ENCODE measurements at regions not wholly inside any gene's neighbourhood (a gene's known extent, or its start where the extent isn't known, plus 50 kb on each side); places are given as distances from the start of the nearest gene placed in this dataset.

GRCh38 chr5:168234133-168234532 is 57.3 kb upstream of the WWC1 start:
- no peak overlapping the region for H3K9ac ChIP-seq (ENCODE audit: insufficient read depth, low read length, poor library complexity, severe bottlenecking)
- Mint-ChIP-seq H3K27me3 (ENCODE audit: low read depth in 3 of 3) (peaks cover 2 to 6% (median 5%) of the 10 kb centered on the region in 3 donors), H3K36me3 (no peaks in the 10 kb centered on the region), H3K9me3 (peaks cover 0 to 12% (median 5%) of the 10 kb centered on the region in 7 donors), H3K27ac (no peak overlapping the region), H3K4me3 (no peak overlapping the region), H3K4me1 (no peaks in the 10 kb centered on the region)
- no peak for DNase-seq
- no peak overlapping the region for H2AFZ ChIP-seq (ENCODE audit: insufficient read depth, low read depth, low read length, poor library complexity, severe bottlenecking)
- H4K20me1 ChIP-seq (ENCODE audit: insufficient read depth, low read length), result no peaks in the 10 kb centered on the region
- no peak overlapping the region for H3K4me2 ChIP-seq (replicated peaks; ENCODE audit: extremely low read depth, low read length, poor library complexity, severe bottlenecking)
- H3K4me3 ChIP-seq (replicated peaks in 1 of 3; ENCODE audit: low read depth in 2 of 3, low read length in 3 of 3), result no peak overlapping the region
- H3K79me2 ChIP-seq (ENCODE audit: insufficient read depth, low read length), result no peaks in the 10 kb centered on the region
- intact Hi-C loops (cut with micrococcal nuclease), result no loop called here
- H3K36me3 ChIP-seq (replicated peaks in 1 of 2; ENCODE audit: control insufficient read depth in 1 of 2, insufficient read depth in 2 of 2, low read length in 2 of 2), result no peaks in the 10 kb centered on the region
- 100% methylated on average over 2 of the region's 3 CpGs for WGBS (ENCODE audit: insufficient coverage)
- peaks cover 0 to under 1% of the 10 kb centered on the region in 2 donors for H3K4me1 ChIP-seq (ENCODE audit: control insufficient read depth in 1 of 2, insufficient read depth in 2 of 2, low read length in 2 of 2)
- H3K9me3 ChIP-seq (replicated peaks in 1 of 2; ENCODE audit: control insufficient read depth in 1 of 2, insufficient read depth in 1 of 2, low read length in 2 of 2), result peaks cover 0 to 3% of the 10 kb centered on the region in 2 donors
- H3K27me3 ChIP-seq (ENCODE audit: control insufficient read depth in 2 of 2, insufficient read depth in 2 of 2, low read length in 2 of 2), result no peaks in the 10 kb centered on the region
- H3K27ac ChIP-seq (ENCODE audit: low read depth in 1 of 2, low read length in 2 of 2), result no peak overlapping the region
- TF ChIP-seq CTCF (IDR thresholded peaks at IDR 0.05), result no peak

GRCh38 chr5:168238463-168238862 is 53.0 kb upstream of the WWC1 start:
- peaks cover 0 to 5% (median 4%) of the 10 kb centered on the region in 3 donors for H3K27me3 Mint-ChIP-seq (ENCODE audit: low read depth in 3 of 3)
- Histone ChIP-seq H4K20me1 (ENCODE audit: insufficient read depth, low read length) (no peaks in the 10 kb centered on the region), H3K4me3 (replicated peaks in 1 of 3; ENCODE audit: low read depth in 2 of 3, low read length in 3 of 3) (no peak overlapping the region), H2AFZ (ENCODE audit: insufficient read depth, low read depth, low read length, poor library complexity, severe bottlenecking) (no peak overlapping the region), H3K27ac (ENCODE audit: low read depth in 1 of 2, low read length in 2 of 2) (no peak overlapping the region), H3K27me3 (ENCODE audit: control insufficient read depth in 2 of 2, insufficient read depth in 2 of 2, low read length in 2 of 2) (no peaks in the 10 kb centered on the region), H3K36me3 (replicated peaks in 1 of 2; ENCODE audit: control insufficient read depth in 1 of 2, insufficient read depth in 2 of 2, low read length in 2 of 2) (no peaks in the 10 kb centered on the region), H3K79me2 (ENCODE audit: insufficient read depth, low read length) (no peaks in the 10 kb centered on the region), H3K9ac (ENCODE audit: insufficient read depth, low read length, poor library complexity, severe bottlenecking) (no peak overlapping the region), H3K4me2 (replicated peaks; ENCODE audit: extremely low read depth, low read length, poor library complexity, severe bottlenecking) (no peak overlapping the region), H3K9me3 (replicated peaks in 1 of 2; ENCODE audit: control insufficient read depth in 1 of 2, insufficient read depth in 1 of 2, low read length in 2 of 2) (no peaks in the 10 kb centered on the region), H3K4me1 (ENCODE audit: control insufficient read depth in 1 of 2, insufficient read depth in 2 of 2, low read length in 2 of 2) (no peaks in the 10 kb centered on the region)
- no peaks in the 10 kb centered on the region for H3K36me3 Mint-ChIP-seq
- peaks cover 0 to 5% (median 0%) of the 10 kb centered on the region in 7 donors for H3K9me3 Mint-ChIP-seq
- DNase-seq, result no peak
- 60% methylated on average over 1 of the region's 8 CpGs for WGBS (ENCODE audit: insufficient coverage)
- no peaks in the 10 kb centered on the region for H3K4me1 Mint-ChIP-seq
- no peak for TF ChIP-seq CTCF (IDR thresholded peaks at IDR 0.05)
- no peak overlapping the region for H3K4me3 Mint-ChIP-seq
- intact Hi-C loops (cut with micrococcal nuclease), result no loop called here
- H3K27ac Mint-ChIP-seq, result no peak overlapping the region

Data from CD14-positive monocyte (primary cell).